GM23248 (cell line): ENCODE measurements at regions not wholly inside any gene's neighbourhood (a gene's known extent, or its start where the extent isn't known, plus 50 kb on each side); places are given as distances from the start of the nearest gene placed in this dataset.

Source experiments
- EZH2 ChIP-seq: fragments of 200-600 bp; sonication (generic); IDR thresholded peaks from 2 replicates; pipeline ENCODE4 v1.6.1; 2018; ENCODE audit warnings: antibody characterized with exemption, mild to moderate bottlenecking; ENCODE audit not compliant: insufficient read depth, poor library complexity, severe bottlenecking
- EZH2phosphoT487 ChIP-seq: fragments of 200-600 bp; sonication (generic); IDR thresholded peaks from 2 replicates; pipeline ENCODE4 v1.6.1; 2018; ENCODE audit warnings: antibody characterized with exemption, moderate library complexity, mild to moderate bottlenecking, low read depth; ENCODE audit not compliant: insufficient read depth

GRCh38 chr6:100203400-100203799 is 209.4 kb upstream of the MCHR2 start:
- TF ChIP-seq EZH2 (no peak), EZH2phosphoT487 (no peak)
